GM12891 (cell line): ENCODE measurements at regions not wholly inside any gene's neighbourhood (a gene's known extent, or its start where the extent isn't known, plus 50 kb on each side); places are given as distances from the start of the nearest gene placed in this dataset.

Experiments used
- PAX5 ChIP-seq: IDR thresholded peaks from 2 replicates; pipeline ENCODE4 v1.6.1; 2011; ENCODE audit warnings: low read length, moderate library complexity, mild to moderate bottlenecking; ENCODE audit not compliant: insufficient read depth, severe bottlenecking
- POLR2A ChIP-seq: IDR thresholded peaks from 2 replicates; pipeline ENCODE4 v1.6.1; 2011; ENCODE audit warnings: low read depth, low read length, control low read depth
- POLR2AphosphoS5 ChIP-seq: IDR thresholded peaks from 2 replicates; pipeline ENCODE4 v1.6.1; 2011; ENCODE audit warnings: low read depth, low read length, control low read depth
- SPI1 ChIP-seq: IDR thresholded peaks from 2 replicates; pipeline ENCODE4 v1.6.1; 2011; ENCODE audit warnings: low read depth, low read length, control low read depth
- TAF1 ChIP-seq: IDR thresholded peaks from 2 replicates; pipeline ENCODE4 v1.6.1; 2011; ENCODE audit warnings: low read depth, low read length, control low read depth

DNA sequence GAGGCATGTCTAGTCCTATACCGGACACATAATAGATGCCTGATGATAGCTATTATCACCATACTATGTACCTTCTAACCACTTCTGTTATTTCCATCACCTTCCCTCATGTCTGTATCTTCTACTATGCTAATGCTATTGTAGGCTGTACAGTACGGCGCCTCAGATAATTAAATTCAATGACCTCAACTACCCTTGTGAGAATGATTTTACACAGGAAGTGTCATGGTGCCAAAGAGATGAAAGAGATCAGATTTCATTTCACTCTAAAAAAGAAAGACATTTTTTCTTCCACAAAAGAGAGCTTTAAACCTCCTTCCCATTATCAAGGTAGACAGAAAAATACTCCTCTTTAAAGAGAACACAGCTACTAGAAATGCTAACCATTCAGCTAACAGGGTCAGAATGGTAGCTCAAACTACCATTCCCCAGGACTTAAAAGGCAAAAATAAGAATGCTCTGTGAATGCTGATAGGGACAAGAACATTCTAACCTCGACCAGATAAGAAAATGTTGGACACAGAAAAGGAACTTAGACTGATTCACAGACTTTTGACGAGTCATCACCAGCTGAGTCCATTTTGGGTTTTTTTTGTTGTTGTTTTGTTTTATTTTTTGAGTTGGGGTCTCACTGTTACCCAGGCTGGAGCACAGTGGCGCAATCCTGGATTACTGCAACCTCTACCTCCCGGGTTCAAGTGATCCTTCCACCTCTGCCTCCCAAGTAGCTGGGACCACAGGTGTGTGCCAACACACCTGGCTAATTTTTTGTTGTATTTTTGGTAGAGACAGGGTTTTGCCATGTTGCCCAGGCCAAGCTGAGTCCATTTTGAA lies 99.2 kb upstream of the RAPGEF2 start:
- no peak for TF ChIP-seq POLR2A
- no peak for TF ChIP-seq POLR2AphosphoS5
- TF ChIP-seq PAX5 = no peak
- no peak for TF ChIP-seq TAF1
- no peak for TF ChIP-seq SPI1
